HepG2 (cell line): ENCODE measurements at regions not wholly inside any gene's neighbourhood (a gene's known extent, or its start where the extent isn't known, plus 50 kb on each side); places are given as distances from the start of the nearest gene placed in this dataset.

ENCODE experiments used
- CEBPB ChIP-seq: IDR thresholded peaks from 2 replicates; pipeline ENCODE4 v1.6.1; 2011; ENCODE audit warnings: low read depth, low read length, improper control_type of control experiment, borderline replicate concordance
- CHD2 ChIP-seq: IDR thresholded peaks from 2 replicates; pipeline ENCODE4 v1.6.1; 2011; ENCODE audit warnings: low read depth, low read length, improper control_type of control experiment
- ELF1 ChIP-seq: sonication (generic); formaldehyde crosslinking; IDR thresholded peaks from 2 replicates; pipeline ENCODE4 v1.4.0; 2020; ENCODE audit warnings: missing genetic modification reagents
- POLR2A ChIP-seq, 2 experiments: IDR thresholded peaks; 2 replicates each; pipeline ENCODE4 v1.6.1; 2011; ENCODE audit warnings: low read depth in 2 of 2, low read length in 2 of 2, mild to moderate bottlenecking in 1 of 2, moderate library complexity in 1 of 2; ENCODE audit not compliant: insufficient read depth in 1 of 2
- TF ChIP-seq, protein P1 (sequence below): sonication (generic); formaldehyde crosslinking; IDR thresholded peaks from 2 replicates; pipeline ENCODE4 v1.5.1; 2020; ENCODE audit warnings: missing genetic modification reagents, mild to moderate bottlenecking, borderline replicate concordance
- TF ChIP-seq, protein P2 (sequence below): IDR thresholded peaks from 2 replicates; pipeline ENCODE4 v1.6.1; 2016

DNA sequence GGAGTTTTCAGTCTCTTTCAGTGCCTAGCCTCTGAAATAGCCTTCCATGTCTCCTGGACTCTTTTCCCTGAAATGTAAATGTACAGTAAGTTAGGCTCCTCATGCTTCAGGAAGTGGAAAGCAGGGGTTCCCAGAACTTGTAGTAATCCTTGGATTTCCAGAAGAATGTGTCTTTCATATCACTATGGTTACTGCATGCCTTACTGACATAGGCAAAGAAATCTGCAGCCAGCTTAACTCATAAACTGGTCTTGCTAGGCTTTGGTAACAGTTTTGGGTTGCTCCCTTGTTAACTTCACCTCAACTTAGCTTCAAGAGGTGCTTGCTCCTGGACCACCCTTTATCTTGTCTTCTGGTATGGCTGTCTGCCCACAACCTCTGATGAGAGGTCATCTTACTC, 686.8 kb upstream of the DDX18 start:
- TF ChIP-seq CHD2 (no peak), POLR2A (IDR thresholded peaks at IDR 0.05; ENCODE audit: insufficient read depth in 1 of 2, low read depth in 2 of 2, low read length in 2 of 2) (no peak), CEBPB (no peak), ELF1 (CRISPR knock-in tag) (no peak)
- TF ChIP-seq, protein P1, sequence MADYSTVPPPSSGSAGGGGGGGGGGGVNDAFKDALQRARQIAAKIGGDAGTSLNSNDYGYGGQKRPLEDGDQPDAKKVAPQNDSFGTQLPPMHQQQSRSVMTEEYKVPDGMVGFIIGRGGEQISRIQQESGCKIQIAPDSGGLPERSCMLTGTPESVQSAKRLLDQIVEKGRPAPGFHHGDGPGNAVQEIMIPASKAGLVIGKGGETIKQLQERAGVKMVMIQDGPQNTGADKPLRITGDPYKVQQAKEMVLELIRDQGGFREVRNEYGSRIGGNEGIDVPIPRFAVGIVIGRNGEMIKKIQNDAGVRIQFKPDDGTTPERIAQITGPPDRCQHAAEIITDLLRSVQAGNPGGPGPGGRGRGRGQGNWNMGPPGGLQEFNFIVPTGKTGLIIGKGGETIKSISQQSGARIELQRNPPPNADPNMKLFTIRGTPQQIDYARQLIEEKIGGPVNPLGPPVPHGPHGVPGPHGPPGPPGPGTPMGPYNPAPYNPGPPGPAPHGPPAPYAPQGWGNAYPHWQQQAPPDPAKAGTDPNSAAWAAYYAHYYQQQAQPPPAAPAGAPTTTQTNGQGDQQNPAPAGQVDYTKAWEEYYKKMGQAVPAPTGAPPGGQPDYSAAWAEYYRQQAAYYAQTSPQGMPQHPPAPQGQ (CRISPR knock-in tag), result no peak
- TF ChIP-seq, protein P2, sequence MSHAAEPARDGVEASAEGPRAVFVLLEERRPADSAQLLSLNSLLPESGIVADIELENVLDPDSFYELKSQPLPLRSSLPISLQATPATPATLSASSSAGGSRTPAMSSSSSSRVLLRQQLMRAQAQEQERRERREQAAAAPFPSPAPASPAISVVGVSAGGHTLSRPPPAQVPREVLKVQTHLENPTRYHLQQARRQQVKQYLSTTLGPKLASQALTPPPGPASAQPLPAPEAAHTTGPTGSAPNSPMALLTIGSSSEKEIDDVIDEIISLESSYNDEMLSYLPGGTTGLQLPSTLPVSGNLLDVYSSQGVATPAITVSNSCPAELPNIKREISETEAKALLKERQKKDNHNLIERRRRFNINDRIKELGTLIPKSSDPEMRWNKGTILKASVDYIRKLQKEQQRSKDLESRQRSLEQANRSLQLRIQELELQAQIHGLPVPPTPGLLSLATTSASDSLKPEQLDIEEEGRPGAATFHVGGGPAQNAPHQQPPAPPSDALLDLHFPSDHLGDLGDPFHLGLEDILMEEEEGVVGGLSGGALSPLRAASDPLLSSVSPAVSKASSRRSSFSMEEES (CRISPR knock-in tag), result no peak
